K562 (cell line): ENCODE measurements at regions not wholly inside any gene's neighbourhood (a gene's known extent, or its start where the extent isn't known, plus 50 kb on each side); places are given as distances from the start of the nearest gene placed in this dataset.

Experiments used
- ATAC-seq: fragments of 200-7000 bp; cut with Tn5 transposase; 3 replicates; pipeline ENCODE4 v1.9.1; 2020; ENCODE audit warnings: moderate library complexity
- BruUV-seq: library from RNA; stranded (reverse); fragments of 400-500 nt; replicated peaks from 2 replicates; lab custom pipeline; 2021; lab: Mats Ljungman, UMichigan
- CTCF ChIA-PET: fragments of 300-600 bp; formaldehyde crosslinking; extraction: SDS; loops from one replicate; lab custom pipeline; 2021; ENCODE audit warnings: low intra/inter-chr PET ratio; lab: Yijun Ruan, JAX
- POLR2A ChIA-PET: fragments of 300-600, 350-650 bp; sonication (Branson Sonifier 250); formaldehyde crosslinking; extraction: SDS; loops from one replicate; lab custom pipeline; 2021; ENCODE audit warnings: antibody characterized with exemption, inconsistent platforms; lab: Yijun Ruan, JAX
- DNase-seq, 4 experiments: peaks; one replicate each; pipeline versions ENCODE4 v3.0.0 to v3.0.0-alpha.2; 2011 to 2018; ENCODE audit warnings: low spot score in 3 of 4, mixed read lengths in 3 of 4; ENCODE audit errors: extremely low read depth in 1 of 4
- FAIRE-seq: peaks from 2 replicates; lab custom pipeline; 2011; peaks lifted over from hg19 to GRCh38; lab: Jason Lieb, UNC
- H2AFZ ChIP-seq: 2 replicates; pipeline ENCODE4 v1.6.0; 2011; ENCODE audit warnings: low read depth, low read length, control low read depth, inconsistent platforms
- H3K27ac ChIP-seq: fragments of 200-600 bp; 3 replicates; pipeline ENCODE4 v1.8.0; 2011; ENCODE audit warnings: low read depth, mild to moderate bottlenecking, control low read depth, inconsistent platforms, low read length, moderate library complexity, mixed read lengths; ENCODE audit errors: extremely low read depth
- H3K27me3 ChIP-seq, 2 experiments: fragments of 300-600 bp in 1 of 2; 2 replicates in 1 of 2; 3 replicates in 1 of 2; pipeline versions ENCODE4 v1.6.0 to v1.8.0; 2011; ENCODE audit warnings: inconsistent platforms in 2 of 2, low read length in 2 of 2, mild to moderate bottlenecking in 1 of 2, mixed read lengths in 1 of 2, moderate library complexity in 1 of 2; ENCODE audit not compliant: control insufficient read depth in 2 of 2, insufficient read depth in 2 of 2
- H3K36me3 ChIP-seq: fragments of 300-600 bp; 3 replicates; pipeline ENCODE4 v1.8.0; 2011; ENCODE audit warnings: mild to moderate bottlenecking, low read length, inconsistent platforms; ENCODE audit not compliant: control insufficient read depth, insufficient read depth
- H3K4me1 ChIP-seq, 2 experiments: fragments of 200-600 bp in 1 of 2; replicated peaks in 1 of 2; 2 replicates in 1 of 2; 3 replicates in 1 of 2; pipeline versions ENCODE4 v1.5.1 to v1.8.0; 2011; ENCODE audit warnings: inconsistent platforms in 2 of 2, low read length in 2 of 2, mild to moderate bottlenecking in 1 of 2, mixed read lengths in 1 of 2, moderate library complexity in 1 of 2; ENCODE audit not compliant: control insufficient read depth in 2 of 2, insufficient read depth in 2 of 2
- H3K4me2 ChIP-seq: 2 replicates; pipeline ENCODE4 v1.6.1; 2011; ENCODE audit warnings: low read length, control low read depth, inconsistent platforms, mixed read lengths; ENCODE audit not compliant: insufficient read depth
- H3K4me3 ChIP-seq: fragments of 200-600 bp; sonication (generic), shearing (Covaris generic); 2 replicates; pipeline ENCODE4 v1.5.1; 2016; ENCODE audit warnings: control low read depth, inconsistent platforms
- H3K79me2 ChIP-seq: fragments of 200-600 bp; 3 replicates; pipeline ENCODE4 v1.8.0; 2011; ENCODE audit warnings: low read length, inconsistent platforms; ENCODE audit not compliant: control insufficient read depth, insufficient read depth
- H3K9ac ChIP-seq, 2 experiments: 2 replicates each; pipeline versions ENCODE4 v1.6.0 to v1.6.1; 2011; ENCODE audit warnings: low read depth in 2 of 2, low read length in 2 of 2, control low read depth in 1 of 2, inconsistent platforms in 1 of 2, mild to moderate bottlenecking in 1 of 2, mixed read lengths in 1 of 2; ENCODE audit not compliant: insufficient read depth in 1 of 2
- H3K9me1 ChIP-seq: one replicate; pipeline ENCODE4 v1.6.0; 2011; ENCODE audit warnings: inconsistent platforms, mild to moderate bottlenecking, low read length, moderate library complexity; ENCODE audit not compliant: control insufficient read depth, insufficient read depth
- H3K9me3 ChIP-seq: replicated peaks from 2 replicates; pipeline ENCODE4 v1.5.1; 2011; ENCODE audit warnings: low read depth, low read length, inconsistent platforms; ENCODE audit not compliant: control insufficient read depth, insufficient read depth
- H4K20me1 ChIP-seq: replicated peaks from 2 replicates; pipeline ENCODE4 v1.6.1; 2011; ENCODE audit warnings: low read length, inconsistent platforms, mixed read lengths; ENCODE audit not compliant: control insufficient read depth, insufficient read depth
- ATF1 ChIP-seq, 2 experiments: fragments of 450-650 bp in 1 of 2; IDR thresholded peaks; 2 replicates each; pipeline ENCODE4 v1.6.1; 2016; ENCODE audit warnings: missing compliant biosample characterization in 1 of 2, missing genetic modification characterization in 1 of 2
- EGR1 ChIP-seq: fragments of 450-650 bp; conservative IDR thresholded peaks from 2 replicates; pipeline ENCODE4 v1.6.1; 2017; ENCODE audit warnings: mild to moderate bottlenecking
- ETV6 ChIP-seq, 3 experiments: fragments of 150-350 bp in 1 of 3; sonication (generic) in 1 of 3; formaldehyde crosslinking in 1 of 3; IDR thresholded peaks; 2 replicates each; pipeline versions ENCODE4 v1.6.1 to v1.8.0; 2014 to 2022; ENCODE audit warnings: borderline replicate concordance in 2 of 3, low read depth in 2 of 3, antibody characterized with exemption in 1 of 3, low read length in 1 of 3, mild to moderate bottlenecking in 1 of 3, missing genetic modification reagents in 1 of 3
- NONO ChIP-seq, 2 experiments: fragments of 200-400 bp in 1 of 2; fragments of 450-650 bp in 1 of 2; formaldehyde crosslinking in 1 of 2; IDR thresholded peaks; 2 replicates each; pipeline ENCODE4 v1.6.1; 2017; ENCODE audit warnings: low read depth in 2 of 2, mild to moderate bottlenecking in 2 of 2, moderate library complexity in 2 of 2, low read length in 1 of 2
- POLR2G ChIP-seq: fragments of 200-400 bp; formaldehyde crosslinking; IDR thresholded peaks from 2 replicates; pipeline ENCODE4 v1.6.1; 2017; ENCODE audit warnings: low read depth, mild to moderate bottlenecking, antibody characterized with exemption, low read length, moderate library complexity
- POLR2H ChIP-seq: IDR thresholded peaks from 2 replicates; pipeline ENCODE4 v1.6.1; 2016; ENCODE audit warnings: missing genetic modification characterization, low read depth, mild to moderate bottlenecking, control low read depth, missing compliant biosample characterization, moderate library complexity
- RBM17 ChIP-seq: fragments of 200-400 bp; formaldehyde crosslinking; IDR thresholded peaks from 2 replicates; pipeline ENCODE4 v1.6.1; 2017; ENCODE audit warnings: low read depth, mild to moderate bottlenecking, low read length, borderline replicate concordance
- SMARCE1 ChIP-seq: fragments of 450-650 bp; IDR thresholded peaks from 2 replicates; pipeline ENCODE4 v1.7.1; 2016; ENCODE audit warnings: mild to moderate bottlenecking
- ZFP1 ChIP-seq: fragments of 450-650 bp; formaldehyde crosslinking; IDR thresholded peaks from 2 replicates; pipeline ENCODE4 v1.4.0; 2020; ENCODE audit warnings: mild to moderate bottlenecking, mixed read lengths
- ZNF263 ChIP-seq: sonication (generic); formaldehyde crosslinking; IDR thresholded peaks from 2 replicates; pipeline ENCODE4 v1.8.0; 2022; ENCODE audit warnings: mild to moderate bottlenecking, missing genetic modification reagents, borderline replicate concordance
- ZNF445 ChIP-seq: fragments of 250-450 bp; sonication (Bioruptor Pico); IDR thresholded peaks from 2 replicates; pipeline ENCODE4 v1.4.0; 2020; ENCODE audit warnings: low read depth, mild to moderate bottlenecking, moderate library complexity
- ZNF695 ChIP-seq: fragments of 450-650 bp; formaldehyde crosslinking; IDR thresholded peaks from 2 replicates; pipeline ENCODE4 v1.4.0; 2020; ENCODE audit warnings: mild to moderate bottlenecking, moderate library complexity
- ZNF780A ChIP-seq: fragments of 250-450 bp; sonication (Bioruptor Pico); IDR thresholded peaks from 2 replicates; pipeline ENCODE4 v1.5.0; 2021; ENCODE audit warnings: mild to moderate bottlenecking
- ZNF785 ChIP-seq: fragments of 250-450 bp; sonication (Bioruptor Pico); IDR thresholded peaks from 2 replicates; pipeline ENCODE4 v1.4.0; 2020; ENCODE audit warnings: mild to moderate bottlenecking
- WGBS: fragments of 100-300 bp; shearing (Covaris generic); methylation state at CpG from one replicate; pipeline ENCODE4 v1.1.6; 2016; ENCODE audit warnings: low coverage, mixed read lengths; ENCODE audit not compliant: insufficient coverage; ENCODE audit errors: missing lambda C conversion rate; 5-methylcytosine and 5-hydroxymethylcytosine counted together
- in situ Hi-C: fragments of 300-500 bp; cut with MboI; formaldehyde crosslinking; loops from 4 replicates; pipeline ENCODE4 v1.15.0; 2018; ENCODE audit warnings: inconsistent platforms, mixed read lengths
- intact Hi-C: fragments of 100-400 bp; cut with micrococcal nuclease; formaldehyde crosslinking; loops from 2 replicates; pipeline ENCODE4 v1.14.2; 2022

- TF ChIP-seq ZFP1 (CRISPR knock-in tag) (no peak), SMARCE1 (no peak), POLR2H (no peak), RBM17 (no peak), ZNF445 (CRISPR knock-in tag) (no peak)
These were observed 407.9 kb downstream of the HNRNPD start (continued) for GRCh38 chr4:81965911-81966310.

- in situ Hi-C loops = no loop called here
- Histone ChIP-seq H3K79me2 (no peaks in the 10 kb centered on the region), H3K27me3 (peaks cover 0 to 7% of the 10 kb centered on the region in 2 experiments; a peak in 1 of 5 replicates), H2AFZ (no peak overlapping the region), H3K4me3 (no peak overlapping the region), H4K20me1 (no peaks in the 10 kb centered on the region), H3K4me1 (no peaks in the 10 kb centered on the region), H3K4me2 (no peak overlapping the region), H3K9ac (no peak overlapping the region), H3K27ac (no peak overlapping the region), H3K36me3 (no peaks in the 10 kb centered on the region), H3K9me3 (no peaks in the 10 kb centered on the region), H3K9me1 (no peaks in the 10 kb centered on the region)
- CTCF ChIA-PET = no interaction called here
- POLR2A ChIA-PET = interaction anchor here (1.2 kb wide), 1 partner anchor 569 kb away, joined by 3 read pairs; no protein-coding TSS in a partner anchor
- FAIRE-seq (no peak), ATAC-seq (no peak), DNase-seq (no peak)
- BruUV-seq = no TSS peak
- intact Hi-C loops = no loop called here
- 0% methylated on average over 1 of the region's 1 CpG for WGBS
- no peak for TF ChIP-seq ZNF785 (CRISPR knock-in tag)
- TF ChIP-seq POLR2G = no peak
- TF ChIP-seq ZNF695 = no peak
- TF ChIP-seq ZNF263 = no peak
- TF ChIP-seq ATF1 (CRISPR knock-in tag; IDR thresholded peaks at IDR 0.05) = no peak
- no peak for TF ChIP-seq ATF1 (tag; IDR thresholded peaks at IDR 0.05)
- TF ChIP-seq NONO (IDR thresholded peaks at IDR 0.05; ENCODE audit: low read depth in 2 of 2, low read length in 1 of 2) = no peak
- no peak for TF ChIP-seq EGR1
- TF ChIP-seq ZNF780A (CRISPR knock-in tag) = no peak
- TF ChIP-seq ETV6 (IDR thresholded peaks at IDR 0.05; ENCODE audit: borderline replicate concordance in 1 of 2, low read depth in 2 of 2, low read length in 1 of 2) = no peak
- no peak for TF ChIP-seq ETV6 (CRISPR knock-in tag; IDR thresholded peaks at IDR 0.05; ENCODE audit: borderline replicate concordance)
These were observed 408.3 kb downstream of the HNRNPD start for GRCh38 chr4:81965454-81965853.
